ENCODE measurements at regions not wholly inside any gene's neighbourhood (a gene's known extent, or its start where the extent isn't known, plus 50 kb on each side); places are given as distances from the start of the nearest gene placed in this dataset.
"Not testable (repeated sequence)": the region's sequence is repeated elsewhere in the genome, so short reads cannot be mapped to it uniquely, and the experiment has no call there.

DNA sequence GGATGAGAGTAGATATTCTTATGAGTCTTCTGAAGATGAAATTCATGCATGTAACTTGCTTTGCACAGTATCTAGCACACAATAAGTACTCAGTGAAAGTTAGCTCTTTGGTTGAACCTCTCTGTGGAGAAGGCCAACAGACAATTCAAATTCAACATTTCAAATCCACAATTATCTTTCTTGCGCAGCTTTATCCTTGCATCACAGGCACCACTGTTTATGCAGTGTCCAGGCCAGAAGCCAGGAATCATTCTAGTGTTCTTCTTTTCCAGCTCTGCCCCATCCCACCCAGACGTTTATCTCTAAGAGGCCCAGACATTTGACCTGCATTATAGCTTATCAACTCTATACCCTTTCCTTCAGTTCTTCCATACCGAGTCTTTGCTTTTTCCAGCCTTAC, 254.7 kb upstream of the OBI1 start:
- H3K36me3 Mint-ChIP-seq (ENCODE audit: low read depth): no peaks in the 10 kb centered on the region
- H3K4me1 Mint-ChIP-seq (ENCODE audit: low read depth): no peaks in the 10 kb centered on the region
- H3K9me3 Mint-ChIP-seq: no peaks in the 10 kb centered on the region
- H3K27ac Mint-ChIP-seq: no peak overlapping the region
- intact Hi-C loops (cut with micrococcal nuclease): no loop called here
- no peak for DNase-seq (ENCODE audit: low spot score)
- no peaks in the 10 kb centered on the region for H3K27me3 Mint-ChIP-seq (ENCODE audit: insufficient read depth)
- no peak overlapping the region for H3K4me3 Mint-ChIP-seq

DNA sequence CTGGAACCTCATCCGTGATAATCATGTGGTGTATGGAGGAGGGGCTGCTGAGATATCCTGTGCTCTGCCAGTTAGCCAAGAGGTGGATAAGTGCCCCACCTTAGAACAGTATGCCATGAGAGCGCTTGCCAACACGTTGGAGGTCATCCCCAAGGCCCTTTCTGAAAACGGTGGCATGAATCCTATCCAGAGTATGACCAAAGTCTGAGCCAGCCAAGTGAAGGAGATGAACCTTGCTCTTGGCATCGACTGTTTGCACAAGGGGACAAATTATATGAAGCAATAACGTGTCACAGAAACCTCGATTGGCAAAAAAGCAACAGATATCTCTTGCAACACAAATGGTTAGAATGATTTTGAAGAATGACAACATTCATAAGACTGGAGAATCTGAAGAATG, 251.2 kb upstream of the OBI1 start:
- no peak overlapping the region for H3K27ac Mint-ChIP-seq
- intact Hi-C loops (cut with micrococcal nuclease): no loop called here
- H3K36me3 Mint-ChIP-seq (ENCODE audit: low read depth): no peaks in the 10 kb centered on the region
- no peaks in the 10 kb centered on the region for H3K9me3 Mint-ChIP-seq
- no peaks in the 10 kb centered on the region for H3K4me1 Mint-ChIP-seq (ENCODE audit: low read depth)
- H3K4me3 Mint-ChIP-seq: no peak overlapping the region
- DNase-seq (ENCODE audit: low spot score): no peak
- H3K27me3 Mint-ChIP-seq (ENCODE audit: insufficient read depth): no peaks in the 10 kb centered on the region

DNA sequence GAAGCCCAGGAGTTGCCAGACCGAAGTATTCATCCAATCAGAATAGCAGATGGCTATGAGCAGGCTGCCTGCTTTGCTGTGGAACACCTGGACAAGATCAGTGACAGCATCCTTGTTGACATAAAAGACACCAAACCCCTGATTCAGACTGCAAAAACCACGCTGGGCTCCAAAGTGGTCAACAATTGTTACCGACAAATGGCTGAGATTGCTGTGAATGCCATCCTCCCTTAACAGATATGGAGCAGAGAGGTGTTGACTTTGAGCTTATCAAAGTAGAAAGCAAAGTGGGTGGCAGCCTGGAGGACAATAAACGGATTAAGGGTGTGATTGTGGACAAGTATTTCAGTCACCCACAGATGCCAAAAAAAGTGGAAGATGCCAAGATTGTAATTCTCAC, 250.3 kb upstream of the OBI1 start:
- no peak overlapping the region for H3K27ac Mint-ChIP-seq
- H3K4me1 Mint-ChIP-seq (ENCODE audit: low read depth): no peaks in the 10 kb centered on the region
- DNase-seq (ENCODE audit: low spot score): no peak
- H3K27me3 Mint-ChIP-seq (ENCODE audit: insufficient read depth): no peaks in the 10 kb centered on the region
- no peak overlapping the region for H3K4me3 Mint-ChIP-seq
- no peaks in the 10 kb centered on the region for H3K9me3 Mint-ChIP-seq
- H3K36me3 Mint-ChIP-seq (ENCODE audit: low read depth): no peaks in the 10 kb centered on the region
- intact Hi-C loops (cut with micrococcal nuclease): no loop called here

DNA sequence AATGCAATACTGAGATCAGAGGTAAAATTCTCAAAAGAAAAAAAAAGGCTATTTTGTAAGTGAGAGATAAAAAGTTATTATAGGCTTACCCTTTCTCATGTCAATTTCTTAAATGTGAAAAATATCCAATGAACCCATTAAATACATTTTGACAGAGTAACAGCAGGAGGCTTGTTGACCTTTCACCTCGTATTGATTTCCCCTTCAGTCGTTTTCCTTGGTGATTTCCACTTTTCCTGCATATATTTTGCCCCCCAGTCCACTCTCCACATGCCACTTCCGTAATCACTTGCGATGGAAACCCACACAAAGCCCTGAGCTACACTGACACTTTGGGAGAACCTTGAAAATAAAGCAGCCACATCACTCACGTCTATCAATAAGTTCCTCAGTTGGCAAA, 248.1 kb upstream of the OBI1 start:
- no peaks in the 10 kb centered on the region for H3K36me3 Mint-ChIP-seq (ENCODE audit: low read depth)
- intact Hi-C loops (cut with micrococcal nuclease): no loop called here
- no peak overlapping the region for H3K27ac Mint-ChIP-seq
- no peaks in the 10 kb centered on the region for H3K9me3 Mint-ChIP-seq
- DNase-seq (ENCODE audit: low spot score): no peak
- H3K4me3 Mint-ChIP-seq: no peak overlapping the region
- no peaks in the 10 kb centered on the region for H3K27me3 Mint-ChIP-seq (ENCODE audit: insufficient read depth)
- no peaks in the 10 kb centered on the region for H3K4me1 Mint-ChIP-seq (ENCODE audit: low read depth)

DNA sequence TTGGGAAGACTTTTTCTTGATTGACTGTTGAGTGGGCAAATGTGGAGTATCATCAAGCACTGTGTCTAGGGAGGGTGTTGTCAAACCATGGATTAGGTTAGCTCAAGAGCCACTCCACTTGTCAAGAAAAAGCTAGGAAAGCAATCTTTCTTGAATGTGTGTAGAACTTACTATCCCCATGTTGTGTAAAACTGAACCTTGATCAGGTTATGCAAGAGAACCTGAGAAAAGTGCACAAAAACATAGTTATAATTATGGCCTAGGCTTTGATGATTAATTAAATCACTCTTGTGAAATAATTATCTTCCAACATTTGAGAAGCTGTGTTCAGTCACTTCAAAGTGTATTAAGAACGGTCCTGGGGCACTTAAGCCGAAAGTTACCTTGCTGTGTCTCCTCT, 238.2 kb upstream of the OBI1 start:
- Mint-ChIP-seq H3K4me1 (ENCODE audit: low read depth) (no peaks in the 10 kb centered on the region), H3K4me3 (no peak overlapping the region)

DNA sequence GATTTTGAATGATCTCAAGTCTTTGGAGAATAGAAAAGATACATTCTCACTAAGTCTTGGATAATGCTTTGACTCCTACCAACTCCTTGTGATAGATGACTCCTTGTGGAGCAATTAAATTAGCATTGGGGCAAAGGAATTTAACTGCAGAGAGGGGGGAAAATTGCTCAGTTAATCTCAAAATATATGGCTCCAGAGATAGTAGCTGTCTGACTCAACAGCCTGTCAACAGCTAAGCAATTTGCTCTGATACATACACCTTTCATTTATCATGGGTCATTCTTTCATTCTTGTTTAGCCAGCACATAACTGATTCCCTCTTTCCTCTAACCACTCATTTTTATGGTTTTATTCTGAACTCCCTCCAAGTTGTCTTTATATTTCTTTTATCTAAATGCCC, 225.6 kb upstream of the OBI1 start:
- intact Hi-C loops (cut with micrococcal nuclease): no loop called here
- Mint-ChIP-seq H3K27ac (no peak overlapping the region), H3K4me1 (ENCODE audit: low read depth) (no peaks in the 10 kb centered on the region), H3K4me3 (no peak overlapping the region), H3K9me3 (no peaks in the 10 kb centered on the region), H3K27me3 (ENCODE audit: insufficient read depth) (no peaks in the 10 kb centered on the region), H3K36me3 (ENCODE audit: low read depth) (no peaks in the 10 kb centered on the region)
- DNase-seq (ENCODE audit: low spot score): no peak

More for the DNA sequence above, 238.2 kb upstream of the OBI1 start:
- no peaks in the 10 kb centered on the region for H3K9me3 Mint-ChIP-seq
- no peak overlapping the region for H3K27ac Mint-ChIP-seq
- no peak for DNase-seq (ENCODE audit: low spot score)
- H3K36me3 Mint-ChIP-seq (ENCODE audit: low read depth): no peaks in the 10 kb centered on the region
- H3K27me3 Mint-ChIP-seq (ENCODE audit: insufficient read depth): no peaks in the 10 kb centered on the region
- intact Hi-C loops (cut with micrococcal nuclease): no loop called here

DNA sequence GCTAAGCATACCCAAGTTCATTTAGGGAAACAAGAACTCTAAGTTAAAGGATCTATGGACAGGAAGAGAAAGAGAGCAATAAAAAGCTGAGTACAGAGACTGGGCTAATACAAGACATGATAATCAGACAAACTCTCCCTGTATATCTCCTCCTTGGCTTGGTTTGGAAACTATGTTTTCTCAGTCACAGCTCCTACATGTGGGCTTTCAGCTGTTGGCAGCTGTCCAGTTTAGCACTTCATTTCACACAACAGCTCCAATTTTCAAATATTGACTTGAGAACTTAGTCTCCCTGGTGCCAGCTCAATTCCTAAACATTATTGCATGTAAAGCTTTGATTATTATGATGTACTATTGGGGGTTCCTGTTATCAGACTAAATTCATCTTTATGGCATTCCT, 222.8 kb upstream of the OBI1 start:
- no peaks in the 10 kb centered on the region for H3K4me1 Mint-ChIP-seq (ENCODE audit: low read depth)
- H3K27ac Mint-ChIP-seq: no peak overlapping the region
- intact Hi-C loops (cut with micrococcal nuclease): no loop called here
- H3K27me3 Mint-ChIP-seq (ENCODE audit: insufficient read depth): no peaks in the 10 kb centered on the region
- no peak overlapping the region for H3K4me3 Mint-ChIP-seq
- no peaks in the 10 kb centered on the region for H3K9me3 Mint-ChIP-seq
- DNase-seq (ENCODE audit: low spot score): no peak
- H3K36me3 Mint-ChIP-seq (ENCODE audit: low read depth): no peaks in the 10 kb centered on the region

DNA sequence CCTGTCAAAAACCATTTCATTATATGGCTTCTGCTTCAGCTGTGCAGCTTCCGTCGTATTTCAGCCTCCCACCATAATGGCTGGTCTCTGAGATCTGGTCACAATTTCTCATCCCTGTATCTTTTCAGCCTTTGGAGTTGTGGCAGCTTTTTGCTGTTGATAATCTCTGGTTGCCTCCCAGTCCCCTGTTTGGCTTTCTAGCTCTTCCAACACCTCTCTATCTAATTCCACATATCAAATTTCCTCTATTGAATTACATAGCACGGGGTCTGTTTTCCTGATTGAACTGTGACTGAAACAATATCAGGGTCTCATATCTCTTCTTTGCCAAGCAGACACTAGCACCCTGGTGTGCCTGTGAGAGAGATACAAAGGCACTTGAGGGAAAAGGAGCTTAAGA, 222.1 kb upstream of the OBI1 start:
- no peak overlapping the region for H3K4me3 Mint-ChIP-seq
- H3K4me1 Mint-ChIP-seq (ENCODE audit: low read depth): no peaks in the 10 kb centered on the region
- intact Hi-C loops (cut with micrococcal nuclease): no loop called here
- no peaks in the 10 kb centered on the region for H3K27me3 Mint-ChIP-seq (ENCODE audit: insufficient read depth)
- no peaks in the 10 kb centered on the region for H3K36me3 Mint-ChIP-seq (ENCODE audit: low read depth)
- H3K27ac Mint-ChIP-seq: no peak overlapping the region
- H3K9me3 Mint-ChIP-seq: no peaks in the 10 kb centered on the region
- DNase-seq (ENCODE audit: low spot score): no peak

DNA sequence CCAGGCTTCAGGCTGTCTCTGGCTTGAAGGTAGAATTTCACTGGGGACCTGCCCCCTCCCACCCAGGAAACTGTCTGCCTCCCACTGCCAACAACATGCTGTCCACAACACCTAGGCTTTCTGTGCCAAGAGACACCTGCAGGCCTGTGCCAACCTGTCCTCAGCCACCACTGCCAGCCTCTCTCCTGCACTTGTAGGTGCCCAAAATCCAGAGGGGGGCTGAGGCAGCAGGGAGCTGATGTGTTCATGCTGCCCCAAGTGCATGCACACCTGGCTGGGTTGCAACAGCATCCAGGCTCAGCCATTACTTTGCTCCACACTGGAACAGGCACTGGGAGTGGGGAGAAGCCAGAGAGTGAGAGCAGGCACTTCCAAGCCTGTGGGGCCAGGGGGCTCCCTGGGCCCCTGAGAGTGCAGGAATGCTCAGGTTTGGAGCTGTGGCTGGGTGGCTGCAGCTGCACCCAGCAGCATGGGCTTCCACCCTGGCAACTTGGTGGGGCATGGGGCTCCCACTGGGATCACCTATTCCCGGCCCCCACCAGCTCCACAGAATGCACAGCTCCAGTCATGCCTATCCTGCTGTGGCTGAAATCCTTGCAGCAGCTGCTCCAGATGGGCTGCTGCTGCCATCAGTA, 218.1 kb upstream of the OBI1 start:
- H3K27ac Mint-ChIP-seq: no peak overlapping the region
- H3K4me1 Mint-ChIP-seq (ENCODE audit: low read depth): no peaks in the 10 kb centered on the region
- H3K4me3 Mint-ChIP-seq: no peak overlapping the region
- no peaks in the 10 kb centered on the region for H3K9me3 Mint-ChIP-seq
- H3K27me3 Mint-ChIP-seq (ENCODE audit: insufficient read depth): no peaks in the 10 kb centered on the region
- intact Hi-C loops (cut with micrococcal nuclease): no loop called here
- H3K36me3 Mint-ChIP-seq (ENCODE audit: low read depth): no peaks in the 10 kb centered on the region
- no peak for DNase-seq (ENCODE audit: low spot score)

DNA sequence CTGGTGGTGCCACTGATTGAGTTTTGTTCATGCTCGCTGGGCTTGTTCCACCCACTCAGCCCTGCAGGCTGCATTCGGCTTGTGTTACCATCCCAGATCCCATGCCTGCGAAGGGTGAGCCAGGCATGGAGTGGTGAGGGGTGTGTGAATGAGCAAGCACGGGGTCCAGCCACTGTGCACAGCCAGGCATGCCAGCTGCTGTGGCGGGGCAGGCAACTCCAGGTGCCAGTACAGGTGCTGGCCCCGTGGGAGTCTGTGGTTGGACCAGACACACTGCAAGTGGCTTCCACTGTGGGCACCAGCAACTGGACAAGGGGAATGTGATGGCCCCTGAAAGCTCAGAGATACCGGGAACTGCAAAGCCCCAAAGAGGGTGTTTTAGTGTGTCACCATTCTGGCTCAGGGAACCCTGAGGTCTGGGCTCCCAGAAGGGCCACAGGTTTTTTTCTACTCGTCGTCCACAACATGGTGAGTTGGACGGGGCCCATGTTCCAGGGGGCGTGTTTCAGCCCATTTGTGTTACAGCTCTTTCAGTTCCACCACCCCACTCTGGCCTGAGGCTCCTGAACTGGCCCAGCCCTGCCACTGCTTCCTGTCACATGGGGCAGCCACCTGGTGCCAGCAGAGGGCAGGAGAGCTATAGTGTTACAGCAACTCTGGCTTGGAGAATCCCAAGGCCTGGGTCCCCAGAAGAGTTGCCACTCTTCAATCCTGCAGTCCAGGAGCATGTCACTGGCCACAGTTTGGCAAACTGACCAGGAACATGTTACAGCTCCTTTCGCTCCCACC, 217.0 kb upstream of the OBI1 start:
- H3K4me1 Mint-ChIP-seq (ENCODE audit: low read depth): no peaks in the 10 kb centered on the region
- intact Hi-C loops (cut with micrococcal nuclease): no loop called here
- no peaks in the 10 kb centered on the region for H3K9me3 Mint-ChIP-seq
- H3K4me3 Mint-ChIP-seq: no peak overlapping the region
- no peak for DNase-seq (ENCODE audit: low spot score)
- no peaks in the 10 kb centered on the region for H3K36me3 Mint-ChIP-seq (ENCODE audit: low read depth)
- no peak overlapping the region for H3K27ac Mint-ChIP-seq
- no peaks in the 10 kb centered on the region for H3K27me3 Mint-ChIP-seq (ENCODE audit: insufficient read depth)

DNA sequence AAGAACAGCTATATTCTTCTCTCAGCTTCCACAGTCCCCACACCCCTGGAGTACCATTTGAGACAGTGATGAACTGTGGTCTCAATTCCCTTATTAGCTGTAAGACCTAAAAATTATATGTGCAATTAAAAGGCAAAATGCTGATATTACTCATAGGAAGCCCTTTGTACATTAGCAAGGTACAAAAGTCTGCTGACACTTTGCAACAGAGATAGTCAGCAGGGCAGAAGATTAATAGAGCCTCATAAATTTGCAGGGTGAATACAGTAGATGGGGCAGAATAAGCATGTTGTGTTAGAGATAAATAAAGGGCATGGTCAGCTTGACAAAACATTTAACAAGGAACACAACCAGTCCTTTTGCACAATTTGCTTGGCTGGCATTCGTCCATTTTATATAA, 210.0 kb upstream of the OBI1 start:
- H3K27ac Mint-ChIP-seq: no peak overlapping the region
- no peak overlapping the region for H3K4me3 Mint-ChIP-seq
- no peaks in the 10 kb centered on the region for H3K27me3 Mint-ChIP-seq (ENCODE audit: insufficient read depth)
- DNase-seq (ENCODE audit: low spot score): no peak
- intact Hi-C loops (cut with micrococcal nuclease): no loop called here
- H3K9me3 Mint-ChIP-seq: no peaks in the 10 kb centered on the region
- H3K36me3 Mint-ChIP-seq (ENCODE audit: low read depth): no peaks in the 10 kb centered on the region
- H3K4me1 Mint-ChIP-seq (ENCODE audit: low read depth): no peaks in the 10 kb centered on the region

DNA sequence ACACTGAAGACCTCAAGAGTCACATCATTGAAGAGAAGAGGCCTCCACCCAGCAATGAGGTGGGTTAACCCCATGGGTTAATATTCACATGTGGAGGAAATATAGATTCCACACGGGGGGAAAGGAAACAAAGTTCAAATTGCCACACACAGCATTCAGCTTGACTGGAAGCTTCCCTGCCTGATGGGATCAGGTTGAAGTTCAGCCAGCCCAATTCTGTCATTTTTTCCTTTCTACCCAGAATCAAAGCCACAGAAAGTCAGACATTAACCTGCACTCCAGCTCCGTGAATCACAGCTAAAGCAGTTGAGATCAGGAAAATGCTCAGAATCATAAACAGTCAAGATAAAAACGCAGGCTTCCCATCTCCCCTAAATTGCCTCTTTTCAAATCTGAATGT, 208.7 kb upstream of the OBI1 start:
- H3K4me3 Mint-ChIP-seq: no peak overlapping the region
- H3K4me1 Mint-ChIP-seq (ENCODE audit: low read depth): no peaks in the 10 kb centered on the region
- intact Hi-C loops (cut with micrococcal nuclease): no loop called here
- H3K9me3 Mint-ChIP-seq: no peaks in the 10 kb centered on the region
- H3K27ac Mint-ChIP-seq: no peak overlapping the region
- H3K27me3 Mint-ChIP-seq (ENCODE audit: insufficient read depth): no peaks in the 10 kb centered on the region
- no peaks in the 10 kb centered on the region for H3K36me3 Mint-ChIP-seq (ENCODE audit: low read depth)
- DNase-seq (ENCODE audit: low spot score): no peak

DNA sequence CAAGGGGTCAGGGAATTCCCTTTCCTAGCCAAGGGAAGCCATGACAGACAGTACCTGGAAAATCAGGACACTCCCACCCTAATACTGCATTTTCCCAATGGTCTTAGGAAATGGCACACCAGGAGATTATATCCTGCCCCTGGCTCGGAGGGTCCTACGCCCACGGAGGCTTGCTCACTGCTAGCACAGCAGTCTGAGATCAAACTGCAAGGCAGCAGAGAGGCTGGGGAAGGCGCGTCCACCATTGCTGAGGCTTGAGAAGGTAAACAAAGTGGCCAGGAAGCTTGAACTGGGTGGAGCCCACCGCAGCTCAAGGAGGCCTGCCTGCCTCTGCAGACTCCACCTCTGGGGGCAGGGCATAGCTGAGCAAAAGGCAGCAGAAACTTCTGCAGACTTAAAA, 207.1 kb upstream of the OBI1 start:
- DNase-seq (ENCODE audit: low spot score); H3K4me1 Mint-ChIP-seq (ENCODE audit: low read depth); H3K27ac Mint-ChIP-seq; intact Hi-C loops (cut with micrococcal nuclease); H3K9me3 Mint-ChIP-seq; H3K36me3 Mint-ChIP-seq (ENCODE audit: low read depth); H3K4me3 Mint-ChIP-seq; H3K27me3 Mint-ChIP-seq (ENCODE audit: insufficient read depth): not testable (repeated sequence)

DNA sequence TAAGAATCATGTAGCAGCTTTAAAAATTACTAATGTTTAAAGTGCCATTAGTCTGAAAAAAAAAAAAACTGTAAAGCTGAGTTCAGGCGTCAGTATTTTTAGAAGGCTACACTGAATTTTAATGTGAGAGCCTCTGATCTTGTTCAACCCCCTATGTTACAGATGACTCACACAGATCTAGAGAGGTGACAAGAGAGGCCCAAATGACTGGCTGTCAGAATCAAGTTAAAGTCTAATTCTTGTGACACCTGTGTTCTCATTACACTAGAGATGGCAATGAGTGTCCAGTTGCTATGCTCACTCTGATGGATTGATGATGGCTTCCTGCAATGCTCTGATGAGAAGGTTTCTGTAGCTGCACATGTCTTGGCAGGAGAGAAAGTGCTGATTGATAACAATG, 203.5 kb upstream of the OBI1 start:
- intact Hi-C loops (cut with micrococcal nuclease): no loop called here
- H3K27ac Mint-ChIP-seq: no peak overlapping the region
- H3K4me3 Mint-ChIP-seq: no peak overlapping the region
- DNase-seq (ENCODE audit: low spot score): no peak
- no peaks in the 10 kb centered on the region for H3K27me3 Mint-ChIP-seq (ENCODE audit: insufficient read depth)
- no peaks in the 10 kb centered on the region for H3K4me1 Mint-ChIP-seq (ENCODE audit: low read depth)
- H3K9me3 Mint-ChIP-seq: no peaks in the 10 kb centered on the region
- no peaks in the 10 kb centered on the region for H3K36me3 Mint-ChIP-seq (ENCODE audit: low read depth)
